Mesenchymal stem cell (in vitro differentiated cells and primary cell): ENCODE measurements at regions not wholly inside any gene's neighbourhood (a gene's known extent, or its start where the extent isn't known, plus 50 kb on each side); places are given as distances from the start of the nearest gene placed in this dataset.
A peak's percentile ranks its signal among the peaks of the same experiment; 100 is the strongest.

Experiments
- DNase-seq: peaks from one replicate; pipeline ENCODE4 v3.0.0-alpha.2; 2013
- H2AFZ ChIP-seq: one replicate; pipeline ENCODE4 v1.6.1; 2013; ENCODE audit warnings: low read depth, mild to moderate bottlenecking, control low read depth, inconsistent platforms, low read length, moderate library complexity
- H2AK5ac ChIP-seq: 2 replicates; pipeline ENCODE4 v1.6.1; 2013; ENCODE audit warnings: low read length, moderate library complexity, mild to moderate bottlenecking, inconsistent platforms; ENCODE audit not compliant: severe bottlenecking
- H2BK120ac ChIP-seq: one replicate; pipeline ENCODE4 v1.6.1; 2013; ENCODE audit warnings: low read depth, mild to moderate bottlenecking, inconsistent platforms, low read length, moderate library complexity
- H2BK12ac ChIP-seq, 2 experiments: one replicate each; pipeline ENCODE4 v1.6.1; 2013; ENCODE audit warnings: inconsistent platforms in 2 of 2, low read length in 2 of 2, mild to moderate bottlenecking in 2 of 2, moderate library complexity in 2 of 2, control low read depth in 1 of 2
- H2BK15ac ChIP-seq: one replicate; pipeline ENCODE4 v1.6.1; 2013; ENCODE audit warnings: mild to moderate bottlenecking, low read depth, inconsistent platforms; ENCODE audit not compliant: poor library complexity, severe bottlenecking
- H2BK5ac ChIP-seq: 2 replicates; pipeline ENCODE4 v1.6.1; 2013; ENCODE audit warnings: low read depth, mild to moderate bottlenecking, low read length, control low read depth, inconsistent platforms; ENCODE audit not compliant: poor library complexity, severe bottlenecking
- H3K14ac ChIP-seq, 2 experiments: one replicate each; pipeline ENCODE4 v1.6.1; 2013; ENCODE audit warnings: inconsistent platforms in 2 of 2, low read length in 2 of 2, control low read depth in 1 of 2, mild to moderate bottlenecking in 1 of 2, moderate library complexity in 1 of 2
- H3K18ac ChIP-seq, 2 experiments: one replicate each; pipeline ENCODE4 v1.6.1; 2013; ENCODE audit warnings: inconsistent platforms in 2 of 2, low read length in 2 of 2, control low read depth in 1 of 2, low read depth in 1 of 2, mild to moderate bottlenecking in 1 of 2
- H3K23ac ChIP-seq, 2 experiments: one replicate each; pipeline ENCODE4 v1.6.1; 2013; ENCODE audit warnings: inconsistent platforms in 2 of 2, low read length in 2 of 2, mild to moderate bottlenecking in 2 of 2, moderate library complexity in 2 of 2, control low read depth in 1 of 2
- H3K27ac ChIP-seq: 2 replicates; pipeline ENCODE4 v1.5.1; 2013; ENCODE audit warnings: mild to moderate bottlenecking, moderate library complexity, low read length, control low read depth, inconsistent platforms; ENCODE audit not compliant: poor library complexity, severe bottlenecking
- H3K27me3 ChIP-seq, 2 experiments: 2 replicates each; pipeline versions ENCODE4 v1.6.1 to v1.7.0; 2013; ENCODE audit warnings: low read length in 2 of 2, mild to moderate bottlenecking in 2 of 2, moderate library complexity in 2 of 2, control low read depth in 1 of 2, inconsistent platforms in 1 of 2; ENCODE audit not compliant: control insufficient read depth in 1 of 2, insufficient read depth in 1 of 2
- H3K36me3 ChIP-seq, 2 experiments: 2 replicates each; pipeline versions ENCODE4 v1.6.1 to v1.7.0; 2013; ENCODE audit warnings: low read length in 2 of 2, control low read depth in 1 of 2, inconsistent platforms in 1 of 2, low read depth in 1 of 2, mild to moderate bottlenecking in 1 of 2; ENCODE audit not compliant: insufficient read depth in 2 of 2, control insufficient read depth in 1 of 2
- H3K4ac ChIP-seq, 2 experiments: one replicate each; pipeline ENCODE4 v1.6.1; 2013; ENCODE audit warnings: inconsistent platforms in 2 of 2, low read length in 2 of 2, mild to moderate bottlenecking in 2 of 2, moderate library complexity in 2 of 2, control low read depth in 1 of 2, low read depth in 1 of 2
- H3K4me1 ChIP-seq: 2 replicates; pipeline ENCODE4 v1.6.1; 2013; ENCODE audit warnings: low read depth, low read length, control low read depth; ENCODE audit not compliant: control insufficient read depth, insufficient read depth
- H3K4me2 ChIP-seq: 2 replicates; pipeline ENCODE4 v1.6.1; 2013; ENCODE audit warnings: low read length, mild to moderate bottlenecking, inconsistent platforms; ENCODE audit not compliant: poor library complexity, severe bottlenecking
- H3K4me3 ChIP-seq, 2 experiments: 2 replicates each; pipeline versions ENCODE4 v1.5.1 to v1.7.0; 2013; ENCODE audit warnings: low read length in 2 of 2, mild to moderate bottlenecking in 2 of 2, control low read depth in 1 of 2, low read depth in 1 of 2; ENCODE audit not compliant: insufficient read depth in 1 of 2
- H3K79me1 ChIP-seq: replicated peaks from 2 replicates; pipeline ENCODE4 v1.6.1; 2013; ENCODE audit warnings: mild to moderate bottlenecking, control low read depth, low read length, inconsistent platforms; ENCODE audit not compliant: poor library complexity, severe bottlenecking
- H3K9ac ChIP-seq: 2 replicates; pipeline ENCODE4 v1.7.0; 2013; ENCODE audit warnings: mild to moderate bottlenecking, low read length, moderate library complexity
- H3K9me3 ChIP-seq: 2 replicates; pipeline ENCODE4 v1.7.0; 2013; ENCODE audit warnings: mild to moderate bottlenecking, low read length; ENCODE audit not compliant: control insufficient read depth
- H4K8ac ChIP-seq: one replicate; pipeline ENCODE4 v1.6.1; 2013; ENCODE audit warnings: inconsistent platforms, mild to moderate bottlenecking, low read length, moderate library complexity
- H4K91ac ChIP-seq: one replicate; pipeline ENCODE4 v1.6.1; 2013; ENCODE audit warnings: mild to moderate bottlenecking, low read length, inconsistent platforms
- WGBS: methylation state at CpG from one replicate; pipeline ENCODE4 v1.1.7; 2013; ENCODE audit warnings: mixed read lengths; 5-methylcytosine and 5-hydroxymethylcytosine counted together

- no CpG with 5 or more reads among the region's 1 CpG for WGBS
- H2BK12ac ChIP-seq: no peak overlapping the region
Observed at GRCh38 chr6:92587525-92587924, 831.8 kb downstream of the EPHA7 start.

GRCh38 chr6:92586236-92586977 is 833.0 kb downstream of the EPHA7 start:
- H3K4me1 ChIP-seq: no peaks in the 10 kb centered on the region
- H3K27ac ChIP-seq: no peak overlapping the region
- H3K9me3 ChIP-seq: no peaks in the 10 kb centered on the region
- no peak overlapping the region for H2AFZ ChIP-seq
- H3K18ac ChIP-seq: no peak overlapping the region
- H3K4ac ChIP-seq: no peak overlapping the region
- no peak overlapping the region for H2BK12ac ChIP-seq
- H3K9ac ChIP-seq: no peak overlapping the region
- no peak for DNase-seq
- H2BK15ac ChIP-seq: no peak overlapping the region
- H4K91ac ChIP-seq: no peak overlapping the region
- no peaks in the 10 kb centered on the region for H3K79me1 ChIP-seq
- H3K23ac ChIP-seq: no peak overlapping the region
- no peak overlapping the region for H3K14ac ChIP-seq
- no peak overlapping the region for H3K4me3 ChIP-seq
- H2AK5ac ChIP-seq: no peak overlapping the region
- 73% methylated on average over 7 of the region's 8 CpGs for WGBS
- no peak overlapping the region for H2BK120ac ChIP-seq
- no peaks in the 10 kb centered on the region for H3K36me3 ChIP-seq
- no peak overlapping the region for H4K8ac ChIP-seq
- no peak overlapping the region for H3K4me2 ChIP-seq
- H2BK5ac ChIP-seq: no peak overlapping the region
- H3K27me3 ChIP-seq: no peaks in the 10 kb centered on the region

More at GRCh38 chr6:92587525-92587924, 831.8 kb downstream of the EPHA7 start:
- Histone ChIP-seq H4K8ac (no peak overlapping the region), H3K9ac (no peak overlapping the region), H3K4ac (no peak overlapping the region), H2BK5ac (no peak overlapping the region), H3K79me1 (no peaks in the 10 kb centered on the region), H3K4me1 (no peaks in the 10 kb centered on the region), H3K27me3 (no peaks in the 10 kb centered on the region), H3K4me2 (no peak overlapping the region), H4K91ac (no peak overlapping the region), H3K4me3 (no peak overlapping the region), H2BK15ac (no peak overlapping the region), H2BK120ac (no peak overlapping the region), H3K18ac (no peak overlapping the region), H3K9me3 (no peaks in the 10 kb centered on the region), H2AFZ (no peak overlapping the region), H3K27ac (no peak overlapping the region), H2AK5ac (no peak overlapping the region), H3K36me3 (no peaks in the 10 kb centered on the region), H3K14ac (no peak overlapping the region), H3K23ac (no peak overlapping the region)
- no peak for DNase-seq

- no peak overlapping the region for H3K4ac ChIP-seq
- no peak overlapping the region for H3K27ac ChIP-seq
- no peak overlapping the region for H3K23ac ChIP-seq
- no peak overlapping the region for H3K4me3 ChIP-seq
- WGBS: 90% methylated on average over 1 of the region's 1 CpG
- H3K36me3 ChIP-seq: no peaks in the 10 kb centered on the region
- no peak overlapping the region for H3K9ac ChIP-seq
- no peak overlapping the region for H3K18ac ChIP-seq
- no peak overlapping the region for H3K4me2 ChIP-seq
- no peak overlapping the region for H2AK5ac ChIP-seq
- H2AFZ ChIP-seq: no peak overlapping the region
- H3K9me3 ChIP-seq: peaks cover 11% of the 10 kb centered on the region
- H3K4me1 ChIP-seq: peaks cover 5% of the 10 kb centered on the region
- DNase-seq: no peak
- no peak overlapping the region for H3K14ac ChIP-seq
- H3K27me3 ChIP-seq: no peaks in the 10 kb centered on the region
- H2BK120ac ChIP-seq: no peak overlapping the region
- no peak overlapping the region for H4K8ac ChIP-seq
- no peak overlapping the region for H4K91ac ChIP-seq
- H3K79me1 ChIP-seq: no peaks in the 10 kb centered on the region
- no peak overlapping the region for H2BK5ac ChIP-seq
- H2BK15ac ChIP-seq: no peak overlapping the region
- no peak overlapping the region for H2BK12ac ChIP-seq
Observed at GRCh38 chr6:92582211-92582610, 837.1 kb downstream of the EPHA7 start.

- no peaks in the 10 kb centered on the region for H3K79me1 ChIP-seq
- H3K27ac ChIP-seq: peak overlapping the region; percentile 64
- H3K23ac ChIP-seq: no peak overlapping the region
- H4K8ac ChIP-seq: peak overlapping the region; percentile 59
- H3K27me3 ChIP-seq: no peaks in the 10 kb centered on the region
- peaks cover 11% of the 10 kb centered on the region for H3K4me1 ChIP-seq
- WGBS: 55% methylated on average over 2 of the region's 2 CpGs
- no peak overlapping the region for H2BK15ac ChIP-seq
- no peak overlapping the region for H3K4me3 ChIP-seq
- H4K91ac ChIP-seq: no peak overlapping the region
- H2BK120ac ChIP-seq: no peak overlapping the region
- H2AFZ ChIP-seq: no peak overlapping the region
- no peaks in the 10 kb centered on the region for H3K36me3 ChIP-seq
- no peak overlapping the region for H3K9ac ChIP-seq
- H3K18ac ChIP-seq: peak overlapping the region; percentile 14 to 38
- no peak overlapping the region for H3K4me2 ChIP-seq
- peak overlapping the region in 1 of 2 experiments; percentile 34 for H2BK12ac ChIP-seq
- no peak overlapping the region for H2AK5ac ChIP-seq
- no peak overlapping the region for H3K14ac ChIP-seq
- peak; percentile 72 for DNase-seq
- peaks cover 11% of the 10 kb centered on the region for H3K9me3 ChIP-seq
- H2BK5ac ChIP-seq: no peak overlapping the region
- no peak overlapping the region for H3K4ac ChIP-seq
Observed at GRCh38 chr6:92577077-92577719, 842.2 kb downstream of the EPHA7 start.
